Adipocyte (in vitro differentiated cells): ENCODE measurements at regions not wholly inside any gene's neighbourhood (a gene's known extent, or its start where the extent isn't known, plus 50 kb on each side); places are given as distances from the start of the nearest gene placed in this dataset.

ENCODE experiments used
- DNase-seq: peaks from one replicate; pipeline ENCODE4 v3.0.0-alpha.2; 2015; ENCODE audit warnings: low read depth
- H3K27me3 ChIP-seq: replicated peaks from 2 replicates; pipeline ENCODE4 v1.7.0; 2013; ENCODE audit warnings: mild to moderate bottlenecking, low read length, moderate library complexity; ENCODE audit not compliant: control insufficient read depth, insufficient read depth
- H3K36me3 ChIP-seq: 2 replicates; pipeline ENCODE4 v1.7.0; 2013; ENCODE audit warnings: low read length, mild to moderate bottlenecking, moderate library complexity; ENCODE audit not compliant: control insufficient read depth, insufficient read depth, severe bottlenecking
- H3K4me1 ChIP-seq: 2 replicates; pipeline ENCODE4 v1.7.0; 2013; ENCODE audit warnings: mild to moderate bottlenecking, low read length, moderate library complexity; ENCODE audit not compliant: control insufficient read depth, insufficient read depth
- H3K4me3 ChIP-seq: 2 replicates; pipeline ENCODE4 v1.7.0; 2013; ENCODE audit warnings: mild to moderate bottlenecking, low read length, moderate library complexity
- H3K9ac ChIP-seq: 2 replicates; pipeline ENCODE4 v1.7.0; 2013; ENCODE audit warnings: mild to moderate bottlenecking, low read length, moderate library complexity
- H3K9me3 ChIP-seq: 2 replicates; pipeline ENCODE4 v1.7.0; 2013; ENCODE audit warnings: mild to moderate bottlenecking, low read length, moderate library complexity; ENCODE audit not compliant: control insufficient read depth

DNA sequence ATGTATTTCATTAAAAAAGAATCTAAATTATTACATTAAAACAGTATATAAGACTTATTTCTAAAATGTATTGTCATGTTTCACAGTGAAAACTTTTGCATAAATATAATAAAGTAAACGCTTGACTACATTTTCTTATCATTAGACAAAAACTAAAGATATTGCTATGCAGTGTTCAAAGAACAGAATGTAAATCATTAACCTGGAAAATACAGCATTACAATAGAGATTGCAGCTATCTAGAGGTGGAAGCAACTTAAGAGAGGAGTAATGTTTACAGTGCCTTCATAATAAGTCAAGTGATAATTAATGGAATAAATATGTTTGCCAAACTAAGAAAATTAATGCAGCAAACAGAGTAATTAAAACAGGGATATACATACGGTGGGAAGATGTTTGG is 940.9 kb downstream of the FSTL5 start:
- DNase-seq = no peak
- H3K36me3 ChIP-seq = no peaks in the 10 kb centered on the region
- no peaks in the 10 kb centered on the region for H3K27me3 ChIP-seq
- no peaks in the 10 kb centered on the region for H3K4me1 ChIP-seq
- no peak overlapping the region for H3K4me3 ChIP-seq
- H3K9me3 ChIP-seq = peaks cover 9% of the 10 kb centered on the region
- H3K9ac ChIP-seq = no peak overlapping the region

- no peaks in the 10 kb centered on the region for H3K36me3 ChIP-seq
- no peaks in the 10 kb centered on the region for H3K4me1 ChIP-seq
- no peak for DNase-seq
- H3K9ac ChIP-seq = no peak overlapping the region
- no peak overlapping the region for H3K4me3 ChIP-seq
- H3K9me3 ChIP-seq = peaks cover 14% of the 10 kb centered on the region
- H3K27me3 ChIP-seq = no peaks in the 10 kb centered on the region
These were observed 955.2 kb downstream of the FSTL5 start for GRCh38 chr4:161208564-161208963.

DNA sequence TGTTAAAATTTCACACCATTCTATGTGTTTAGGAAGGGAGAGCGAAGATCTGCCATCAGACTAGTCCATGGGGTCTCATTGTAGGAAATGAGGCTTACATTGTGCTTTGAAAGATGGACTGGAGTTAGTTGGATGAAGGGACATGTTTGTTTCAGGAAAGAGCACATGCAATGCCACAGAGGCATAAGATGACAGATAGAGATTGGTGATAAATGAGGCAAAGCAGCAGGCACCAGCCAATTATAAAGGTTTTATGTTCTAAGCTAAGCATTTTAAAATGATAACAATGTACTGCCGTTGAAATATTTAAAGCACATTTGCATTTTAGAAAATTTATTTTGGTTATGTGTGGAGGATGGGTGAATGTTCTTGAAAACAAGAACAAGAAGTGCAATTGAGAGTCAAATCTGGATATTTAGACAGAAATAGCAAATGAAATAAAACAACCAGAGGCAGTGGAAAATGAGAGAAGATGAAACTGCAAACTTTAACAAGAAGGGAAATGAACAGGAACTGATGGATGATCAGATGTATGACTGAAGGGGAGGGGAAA is 957.2 kb downstream of the FSTL5 start:
- Histone ChIP-seq H3K9ac (no peak overlapping the region), H3K27me3 (no peaks in the 10 kb centered on the region), H3K9me3 (peaks cover 10% of the 10 kb centered on the region), H3K36me3 (no peaks in the 10 kb centered on the region), H3K4me3 (no peak overlapping the region), H3K4me1 (no peaks in the 10 kb centered on the region)
- no peak for DNase-seq

DNA sequence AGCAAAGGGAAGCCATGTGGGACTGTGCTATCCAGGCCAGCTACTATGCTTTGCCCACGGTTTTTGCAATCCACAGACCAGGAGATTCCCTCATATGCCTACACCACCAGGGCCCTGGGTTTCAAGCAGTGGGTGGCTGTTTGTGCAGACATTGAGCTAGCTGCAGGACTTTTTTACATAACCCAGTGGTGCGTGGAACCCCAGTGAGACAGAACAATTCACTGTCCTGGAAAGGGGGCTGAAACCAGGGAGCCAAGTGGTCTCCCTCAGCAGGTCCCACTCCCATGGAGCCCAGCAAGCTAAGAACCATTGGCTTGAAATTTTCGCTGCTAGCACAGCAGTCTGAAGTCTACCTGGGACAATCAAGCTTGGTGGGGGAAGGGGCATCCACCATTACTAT is 959.9 kb downstream of the FSTL5 start:
- Histone ChIP-seq H3K36me3 (no peaks in the 10 kb centered on the region), H3K4me1 (no peaks in the 10 kb centered on the region), H3K9ac (no peak overlapping the region), H3K9me3 (no peaks in the 10 kb centered on the region), H3K27me3 (no peaks in the 10 kb centered on the region), H3K4me3 (no peak overlapping the region)
- DNase-seq = no peak

- no peaks in the 10 kb centered on the region for H3K9me3 ChIP-seq
These were observed 965.9 kb downstream of the FSTL5 start for GRCh38 chr4:161197912-161198311.

GRCh38 chr4:161197474-161197873 is 966.3 kb downstream of the FSTL5 start:
- Histone ChIP-seq H3K9ac (no peak overlapping the region), H3K9me3 (no peaks in the 10 kb centered on the region), H3K36me3 (no peaks in the 10 kb centered on the region), H3K4me1 (no peaks in the 10 kb centered on the region), H3K27me3 (no peaks in the 10 kb centered on the region), H3K4me3 (no peak overlapping the region)
- DNase-seq = no peak

More at GRCh38 chr4:161197912-161198311, 965.9 kb downstream of the FSTL5 start:
- Histone ChIP-seq H3K4me3 (no peak overlapping the region), H3K9ac (no peak overlapping the region), H3K36me3 (no peaks in the 10 kb centered on the region), H3K27me3 (no peaks in the 10 kb centered on the region), H3K4me1 (no peaks in the 10 kb centered on the region)
- DNase-seq = no peak

- H3K36me3 ChIP-seq = no peaks in the 10 kb centered on the region
- H3K4me1 ChIP-seq = no peaks in the 10 kb centered on the region
- H3K9ac ChIP-seq = no peak overlapping the region
- no peaks in the 10 kb centered on the region for H3K9me3 ChIP-seq
- no peak overlapping the region for H3K4me3 ChIP-seq
- no peaks in the 10 kb centered on the region for H3K27me3 ChIP-seq
- DNase-seq = no peak
These were observed 974.3 kb downstream of the FSTL5 start for GRCh38 chr4:161189286-161190134.

GRCh38 chr4:161188578-161188977 is 975.2 kb downstream of the FSTL5 start:
- Histone ChIP-seq H3K4me1 (no peaks in the 10 kb centered on the region), H3K36me3 (no peaks in the 10 kb centered on the region), H3K9ac (no peak overlapping the region), H3K9me3 (no peaks in the 10 kb centered on the region), H3K4me3 (no peak overlapping the region), H3K27me3 (no peaks in the 10 kb centered on the region)
- no peak for DNase-seq

DNA sequence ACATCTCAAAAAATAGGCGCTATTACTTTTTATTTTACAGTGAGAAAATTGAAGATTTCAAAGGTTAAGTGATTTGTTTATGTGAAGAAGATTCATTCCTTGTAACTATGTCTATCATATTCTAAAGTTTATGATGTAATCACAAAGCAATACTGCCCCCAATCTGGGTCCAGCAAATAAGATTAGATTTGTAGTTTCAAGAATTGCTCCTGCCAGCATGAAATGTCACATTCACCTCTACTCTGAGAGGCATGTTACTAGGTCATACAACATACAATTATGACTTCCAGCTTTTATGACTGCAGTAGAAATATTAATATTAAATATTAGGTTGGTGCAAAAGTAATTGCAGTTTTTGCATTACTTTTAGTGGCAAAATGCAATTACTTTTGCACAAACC is 976.2 kb downstream of the FSTL5 start:
- no peaks in the 10 kb centered on the region for H3K36me3 ChIP-seq
- no peak overlapping the region for H3K9ac ChIP-seq
- no peak overlapping the region for H3K4me3 ChIP-seq
- no peaks in the 10 kb centered on the region for H3K27me3 ChIP-seq
- H3K4me1 ChIP-seq = no peaks in the 10 kb centered on the region
- no peaks in the 10 kb centered on the region for H3K9me3 ChIP-seq
- DNase-seq = no peak

DNA sequence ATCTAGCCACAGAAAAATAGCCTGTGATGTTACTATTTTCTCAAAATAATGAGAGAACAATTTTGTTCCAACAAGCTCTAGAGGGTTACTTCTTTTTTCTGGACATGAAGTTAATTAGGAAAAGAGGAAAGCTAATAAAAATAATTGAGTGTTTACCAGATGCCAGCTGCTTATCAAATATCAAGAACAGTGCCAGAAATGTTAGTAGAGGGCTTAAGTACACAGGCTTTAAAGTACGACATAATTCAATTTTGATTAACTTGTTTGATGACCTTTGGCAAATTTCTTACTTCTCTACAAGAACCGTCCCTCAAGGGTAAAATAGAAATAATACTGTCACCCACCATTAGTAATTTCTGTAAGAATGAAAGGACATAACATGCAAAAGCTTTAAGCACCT is 977.0 kb downstream of the FSTL5 start:
- no peaks in the 10 kb centered on the region for H3K36me3 ChIP-seq
- H3K9me3 ChIP-seq = no peaks in the 10 kb centered on the region
- H3K9ac ChIP-seq = no peak overlapping the region
- H3K4me3 ChIP-seq = no peak overlapping the region
- H3K4me1 ChIP-seq = no peaks in the 10 kb centered on the region
- no peaks in the 10 kb centered on the region for H3K27me3 ChIP-seq
- no peak for DNase-seq

DNA sequence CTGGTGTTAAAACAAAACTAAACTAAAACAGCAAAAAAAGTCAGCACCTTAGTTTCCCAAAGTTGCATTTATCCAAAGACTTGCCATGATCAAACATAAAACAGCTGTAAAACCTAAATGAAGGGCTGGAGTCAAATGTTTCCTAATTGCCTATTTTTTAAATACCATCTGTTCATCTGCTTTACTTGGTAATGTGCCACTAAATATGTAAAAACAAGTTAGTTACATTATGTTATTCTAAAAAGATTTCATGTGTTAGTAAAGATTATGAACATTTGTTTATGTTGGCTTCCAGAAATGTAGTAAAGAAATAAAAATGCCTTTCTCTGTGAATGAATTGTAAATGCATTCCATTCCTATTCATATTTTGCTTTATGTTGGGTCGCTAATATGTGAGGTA is 977.8 kb downstream of the FSTL5 start:
- Histone ChIP-seq H3K9ac (no peak overlapping the region), H3K4me3 (no peak overlapping the region)
- no peak for DNase-seq

More for the DNA sequence above, 977.8 kb downstream of the FSTL5 start:
- Histone ChIP-seq H3K36me3 (no peaks in the 10 kb centered on the region), H3K4me1 (no peaks in the 10 kb centered on the region), H3K9me3 (no peaks in the 10 kb centered on the region), H3K27me3 (no peaks in the 10 kb centered on the region)
